Heart left ventricle (tissue), 13 donors: ENCODE measurements at regions not wholly inside any gene's neighbourhood (a gene's known extent, or its start where the extent isn't known, plus 50 kb on each side); places are given as distances from the start of the nearest gene placed in this dataset.

ENCODE experiments used
- CTCF ChIP-seq, 12 donors: fragments of 200-600 bp; sonication (generic) in 4 of 12; IDR thresholded peaks; one replicate each; pipeline versions ENCODE4 v1.5.0 to v1.8.0; 2018 to 2022; ENCODE audit warnings: antibody characterized with exemption in 12 of 12, mild to moderate bottlenecking in 5 of 12
- POLR2A ChIP-seq, 2 donors: fragments of 450-650 bp; IDR thresholded peaks; one replicate each; pipeline ENCODE4 v1.6.1; 2017; ENCODE audit warnings: antibody characterized with exemption in 2 of 2, mild to moderate bottlenecking in 2 of 2, moderate library complexity in 2 of 2
- donor health status: ischemic (EF 13 %, LVEDD 7.1; RV severe dilation, severe dysfunction).
- donor health status: DM: no; HTN: yes; CAD: no.
- donor health status: DM: no; HTN: no; CAD: no.
- donor health status: ischemic (EF 25% LVEDD 6.9; RV normal size, moderate dysfunction).
- donor health status: ischemic (EF 25% LVEDD 5.7; RV mildly dilated, moderate dysfunction).
- donor health status: ischemic (EF 35%, LVEDD 5.7; RV mildly dilated, moderate dysfunction).
- donor health status: nonischemic (EF 11% LVEDD 7.7; RV severe dilation, severe dysfunction).
- donor health status: DM: yes; HTN: yes; CAD: no.
- donor health status: PGD.
- donor health status: ischemic (EF 29% LVEDD 5.4; RV normal size, mild dysfunction).
- donor health status: nonischemic (EF 23%, LVEDD 6.1; RV moderate dilation, normal function).

DNA sequence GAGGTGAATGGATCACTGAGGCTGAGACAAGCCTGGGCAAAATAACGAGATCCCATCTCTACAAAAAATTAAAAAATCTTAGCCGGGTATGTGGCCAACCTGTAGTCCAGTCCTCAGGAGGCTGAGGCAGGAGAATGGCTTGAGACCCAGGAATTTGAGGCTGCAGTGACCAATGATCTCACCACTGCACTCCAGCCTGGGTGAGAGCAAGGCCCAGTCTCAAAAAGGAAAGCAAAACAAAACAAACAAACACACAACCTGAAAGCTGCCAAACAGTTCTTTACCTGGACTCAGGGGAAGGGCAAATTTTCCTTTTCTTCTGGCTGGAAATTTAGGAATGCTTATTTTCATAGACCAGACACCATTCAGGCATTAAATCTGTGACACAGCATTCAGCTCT is 163.1 kb upstream of the FAT1 start:
- TF ChIP-seq POLR2A (IDR thresholded peaks at IDR 0.05) = no peak
- no peak for TF ChIP-seq CTCF (IDR thresholded peaks at IDR 0.05)
